HK-2 (cell line): ENCODE measurements at regions not wholly inside any gene's neighbourhood (a gene's known extent, or its start where the extent isn't known, plus 50 kb on each side); places are given as distances from the start of the nearest gene placed in this dataset.
"Not testable (repeated sequence)": the region's sequence is repeated elsewhere in the genome, so short reads cannot be mapped to it uniquely, and the experiment has no call there.

Experiments
- DNase-seq: peaks from one replicate; pipeline ENCODE4 v3.0.0-alpha.2; 2018; ENCODE audit not compliant: unreplicated experiment

DNA sequence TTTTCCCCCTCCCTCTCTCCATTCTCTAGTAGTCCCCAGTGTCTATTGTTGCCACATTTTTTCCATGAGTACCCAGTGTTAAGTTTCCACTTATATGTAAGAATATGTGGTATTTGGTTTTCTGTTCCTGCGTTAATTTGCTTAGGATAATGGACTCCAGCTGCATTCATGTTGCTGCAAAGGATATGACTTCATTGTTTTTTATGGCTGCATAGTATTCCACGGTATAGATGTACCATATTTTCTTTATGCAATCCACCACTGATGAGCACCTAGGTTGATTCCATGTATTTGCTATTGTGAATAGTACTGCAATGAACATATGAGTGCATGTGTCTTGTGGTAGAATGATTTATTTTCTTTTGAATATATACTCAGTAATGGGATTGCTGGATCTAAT lies 77.4 kb upstream of the MEGF10 start:
- no peak for DNase-seq

DNA sequence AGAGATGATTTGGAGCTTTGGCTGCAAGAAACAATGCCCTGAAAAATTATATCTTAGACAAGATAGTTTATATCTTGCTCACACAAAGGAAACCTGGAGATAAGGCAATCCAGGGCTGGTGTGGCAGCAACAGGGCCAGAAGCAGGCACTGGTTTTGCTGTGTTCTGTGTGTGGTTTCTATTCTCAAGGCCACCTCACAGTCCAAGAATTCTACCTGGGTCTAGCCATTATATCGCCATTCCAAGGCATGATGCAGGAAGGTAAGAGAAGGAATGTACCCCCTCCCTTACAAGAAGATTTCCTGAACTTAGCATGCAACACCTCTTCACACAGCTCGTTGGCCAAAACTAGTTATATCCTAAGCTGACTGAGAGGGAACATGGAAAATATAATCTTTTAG lies 74.5 kb upstream of the MEGF10 start:
- DNase-seq: no peak

DNA sequence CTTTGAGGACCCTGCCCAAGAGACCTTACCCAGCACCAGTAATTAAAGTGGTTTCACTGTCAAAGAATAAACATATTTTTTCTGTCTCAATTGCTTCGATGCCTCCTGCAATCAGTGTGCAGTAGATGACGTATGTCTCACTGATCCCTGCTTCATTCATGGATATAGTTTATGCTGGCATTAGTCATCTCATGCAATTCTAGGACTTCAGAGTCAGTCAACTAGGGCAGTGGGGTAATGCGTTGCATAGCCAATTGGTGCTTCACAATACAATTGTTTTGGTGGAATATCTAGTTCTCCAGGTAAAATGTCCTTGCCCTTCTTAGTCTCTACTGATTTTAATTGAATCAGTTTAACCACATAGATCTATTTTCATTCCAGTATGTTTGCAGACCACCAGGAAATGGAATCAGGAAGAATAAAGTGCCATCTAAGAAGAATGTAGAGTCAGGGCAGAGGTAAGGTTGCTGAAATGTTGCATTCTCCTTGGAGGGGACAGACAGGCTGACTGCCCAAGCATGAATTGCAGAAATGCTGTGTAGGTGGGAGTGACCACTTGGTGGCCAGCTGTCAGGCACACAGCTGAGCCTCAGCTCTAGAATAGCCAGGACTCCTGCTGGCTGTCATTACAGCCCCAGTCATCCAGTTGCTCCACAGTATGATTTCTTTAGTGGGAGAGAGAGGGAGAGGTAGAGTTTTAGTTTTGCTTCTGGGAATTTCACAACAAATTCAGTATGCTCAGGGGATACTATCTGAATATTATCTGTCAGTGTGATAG lies 73.5 kb upstream of the MEGF10 start:
- DNase-seq: no peak

DNA sequence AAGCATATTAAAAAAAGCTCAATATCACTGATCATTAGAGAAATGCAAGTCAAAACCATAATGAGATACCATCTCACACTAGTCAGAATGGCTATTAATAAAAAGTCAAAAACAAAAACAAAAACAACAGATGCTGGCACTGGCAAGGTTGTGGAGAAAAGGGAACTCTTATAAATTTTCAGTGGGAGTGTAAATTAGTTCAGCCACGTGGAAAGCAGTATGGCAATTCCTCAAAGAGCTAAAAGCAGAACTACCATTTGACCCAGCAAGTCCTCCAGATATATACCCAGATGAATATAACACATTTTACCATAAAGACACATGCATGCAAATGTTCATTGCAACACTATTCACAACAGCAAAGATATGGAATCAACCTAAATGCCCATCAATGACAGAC lies 68.7 kb upstream of the MEGF10 start:
- DNase-seq: not testable (repeated sequence)

DNA sequence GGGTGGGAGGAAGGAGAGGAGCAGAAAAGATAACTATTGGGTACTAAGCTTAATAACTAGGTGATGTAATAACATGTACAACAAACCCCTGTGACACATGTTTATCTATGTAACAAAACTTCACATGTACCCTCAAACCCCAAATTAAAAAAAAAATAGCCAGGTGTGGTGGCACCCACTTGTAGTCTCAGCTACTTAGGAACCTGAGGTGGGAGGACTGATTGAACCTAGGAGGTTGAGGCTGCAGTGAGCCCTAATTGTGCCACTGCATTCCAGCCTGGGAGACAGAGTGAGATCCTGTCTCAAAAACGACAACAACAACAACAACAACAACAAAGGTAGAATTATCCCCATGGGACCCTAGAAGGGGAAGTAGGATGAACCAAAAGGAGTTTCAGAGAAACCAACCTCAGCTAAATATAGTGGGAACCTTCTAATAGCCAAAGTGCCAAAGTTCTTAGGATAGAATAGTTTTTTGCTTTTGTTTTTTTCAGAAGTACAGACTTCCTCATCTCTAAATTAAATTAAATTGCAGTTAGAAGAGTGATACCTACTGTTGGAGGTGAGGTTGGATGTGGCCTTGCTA lies 67.9 kb upstream of the MEGF10 start:
- DNase-seq: not testable (repeated sequence)

DNA sequence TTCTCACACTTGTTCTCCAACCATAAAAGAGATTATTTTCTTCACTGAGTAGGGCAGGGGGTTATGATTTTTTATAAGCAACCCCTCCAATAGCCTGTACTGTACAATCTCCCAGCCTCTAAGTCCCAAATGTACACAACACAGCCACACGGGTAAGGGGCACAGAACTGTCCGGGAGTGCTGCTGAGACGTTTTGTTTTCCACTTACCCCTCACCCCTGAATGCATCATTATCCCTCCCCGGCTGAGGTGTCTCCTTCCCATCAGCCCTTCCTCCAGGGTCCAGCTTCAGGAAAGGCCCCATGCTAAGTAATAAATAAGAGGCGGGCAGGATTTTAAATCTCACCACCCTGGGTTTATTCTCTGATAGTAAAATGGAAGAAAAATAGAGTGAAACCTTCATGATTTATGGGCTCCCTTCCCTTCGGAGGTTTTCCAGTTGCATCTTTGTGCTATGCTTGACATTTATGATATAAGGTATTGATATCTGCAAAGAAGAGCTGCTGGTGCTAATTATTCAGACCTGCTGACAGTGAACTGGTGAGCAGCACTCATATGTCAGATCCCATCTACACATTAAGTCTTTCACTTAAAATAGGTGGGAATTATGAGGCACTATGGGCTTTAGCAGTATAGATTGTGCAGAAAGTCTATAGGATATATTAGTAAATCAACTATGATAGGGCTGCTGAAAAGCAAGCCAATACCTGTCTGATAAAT lies 67.2 kb upstream of the MEGF10 start:
- no peak for DNase-seq

DNA sequence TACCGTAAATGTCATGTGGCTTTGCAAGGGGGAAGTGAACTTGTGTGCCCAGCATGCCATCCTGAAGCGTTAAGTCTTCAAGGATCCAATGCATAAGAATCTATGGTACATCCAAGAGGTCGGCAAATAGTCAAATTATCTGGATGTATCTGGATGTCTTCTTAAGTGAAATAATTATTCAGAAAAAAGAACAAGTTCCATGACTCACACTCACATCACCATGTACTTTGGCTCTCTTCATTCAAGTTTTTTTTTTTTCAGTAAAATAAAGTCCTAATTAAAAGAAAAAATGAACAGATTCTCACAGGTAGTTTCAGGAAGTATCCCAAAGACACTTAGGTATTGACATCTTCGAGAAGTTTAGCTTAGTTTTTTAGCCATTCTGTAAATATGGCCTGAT lies 62.7 kb upstream of the MEGF10 start:
- DNase-seq: no peak

DNA sequence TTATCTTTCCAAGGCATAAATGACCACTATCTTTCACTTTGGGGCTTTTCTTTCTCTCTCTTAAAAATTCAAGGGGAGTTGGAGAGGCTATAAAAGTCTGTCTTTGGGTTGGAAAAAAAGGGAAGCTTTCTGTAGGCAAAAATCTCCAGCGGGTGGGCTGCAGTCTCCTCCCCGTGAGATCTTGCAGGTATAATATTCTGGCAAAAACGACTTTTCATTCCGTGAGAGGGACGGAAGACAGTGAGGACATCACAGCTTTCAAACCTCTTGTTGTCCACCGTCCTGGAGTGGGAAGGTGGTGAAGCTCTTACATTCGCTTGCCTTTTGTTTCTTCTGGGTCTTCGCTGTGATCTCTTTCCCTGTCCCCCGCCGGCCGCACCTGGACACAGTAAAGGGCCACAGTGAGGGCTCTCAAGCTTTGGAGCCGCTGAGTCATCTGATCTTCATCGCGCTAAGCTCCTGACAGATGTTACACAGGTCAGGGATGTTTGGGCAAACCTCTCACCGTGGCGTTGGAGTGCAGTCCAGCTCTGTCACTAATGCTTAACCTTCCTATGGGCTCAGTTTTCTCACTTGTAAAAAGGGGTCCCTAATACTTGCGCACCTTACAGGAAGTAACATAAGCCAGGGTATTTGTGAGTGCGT lies 61.9 kb upstream of the MEGF10 start:
- DNase-seq: no peak

DNA sequence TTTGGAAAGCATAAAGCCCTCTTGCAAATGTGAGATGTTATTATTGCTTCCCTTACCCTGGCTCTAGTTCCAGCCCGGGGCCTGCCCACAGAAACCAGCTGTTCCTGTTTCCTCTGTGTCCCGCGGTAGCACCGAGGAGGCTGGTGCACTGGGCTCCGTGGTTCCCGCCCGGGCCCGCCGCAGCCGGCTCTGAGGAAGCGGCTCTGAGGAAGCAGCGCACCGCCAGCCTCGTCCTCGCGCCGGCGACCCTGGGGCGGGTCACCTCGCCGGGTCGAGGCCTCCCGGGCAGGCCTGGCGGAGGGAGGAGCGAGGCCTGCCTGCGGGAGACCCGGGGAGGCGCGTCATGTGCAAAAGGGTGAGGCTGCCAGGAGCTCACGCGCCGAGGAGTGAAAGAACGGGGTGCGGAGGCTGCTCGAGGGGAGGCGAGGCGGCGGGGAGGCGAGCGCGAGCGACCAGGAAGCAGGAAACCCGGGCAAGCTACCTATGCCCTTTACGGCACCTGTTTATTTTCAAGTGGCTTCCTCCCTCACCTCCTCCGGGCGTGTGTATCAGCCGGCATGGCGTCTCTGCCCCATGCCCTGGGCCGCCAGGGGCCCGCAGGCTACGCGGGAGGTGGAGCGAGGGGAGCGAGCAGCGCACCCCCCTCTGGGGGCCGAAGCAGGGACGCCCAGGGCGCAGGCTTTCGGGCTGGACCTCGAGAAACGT lies 61.3 kb upstream of the MEGF10 start:
- DNase-seq: no peak

DNA sequence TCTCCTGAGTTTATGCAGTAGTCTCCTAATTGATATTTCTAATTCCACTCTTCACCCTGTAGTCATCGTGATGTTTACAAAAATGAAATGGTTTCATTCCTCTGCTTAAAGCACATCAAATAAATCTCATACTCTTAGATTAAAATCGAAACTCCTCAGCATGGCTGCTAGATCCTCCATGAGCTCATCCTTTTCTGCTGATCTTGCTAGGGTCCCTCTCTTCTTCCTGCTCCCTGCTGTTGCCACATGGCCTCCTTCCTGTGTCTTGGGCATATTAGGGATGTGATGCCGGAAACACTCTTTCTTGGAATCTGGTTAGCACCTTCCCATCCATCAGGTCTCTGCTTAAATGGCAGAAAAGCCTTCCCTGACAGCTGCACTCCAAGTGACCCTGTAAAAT lies 59.5 kb upstream of the MEGF10 start:
- DNase-seq: no peak

DNA sequence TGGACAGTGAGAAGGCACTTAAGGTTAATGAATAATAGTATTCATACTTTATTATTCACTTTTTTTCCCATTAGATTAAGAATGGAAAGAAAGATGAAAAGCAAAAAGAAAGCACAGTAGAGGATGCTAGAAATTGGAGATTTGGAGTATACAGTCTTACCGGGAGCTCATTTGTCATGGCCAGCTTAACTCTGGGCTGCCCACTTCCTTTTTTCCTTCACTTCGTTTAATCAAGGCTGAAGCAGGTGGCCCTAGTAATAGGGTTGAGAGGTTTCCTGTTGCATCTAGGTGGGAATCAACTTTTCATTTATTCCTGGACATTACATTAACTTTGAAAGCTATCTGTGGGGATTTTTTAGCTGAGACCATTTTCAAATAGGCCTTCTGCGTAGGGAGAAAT lies 57.0 kb upstream of the MEGF10 start:
- DNase-seq: no peak

DNA sequence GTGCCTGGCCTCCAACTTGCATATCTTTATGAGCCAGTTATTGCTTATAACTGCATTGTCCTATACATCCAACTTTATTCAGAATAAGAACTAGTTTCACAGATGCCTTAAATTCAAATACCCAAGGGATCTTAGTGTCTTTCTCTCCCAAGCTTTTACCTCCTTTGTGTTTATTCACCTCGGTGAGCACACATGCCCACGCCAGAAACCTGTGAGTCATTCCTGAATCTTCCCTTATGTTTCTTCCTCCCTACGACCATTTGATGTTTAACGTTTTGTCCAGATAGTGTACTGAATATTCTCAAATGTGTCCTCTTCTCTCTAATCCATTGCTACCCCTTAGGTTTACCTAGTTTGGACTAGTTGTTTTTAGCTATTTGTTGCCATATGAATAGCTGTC lies 55.5 kb upstream of the MEGF10 start:
- no peak for DNase-seq

DNA sequence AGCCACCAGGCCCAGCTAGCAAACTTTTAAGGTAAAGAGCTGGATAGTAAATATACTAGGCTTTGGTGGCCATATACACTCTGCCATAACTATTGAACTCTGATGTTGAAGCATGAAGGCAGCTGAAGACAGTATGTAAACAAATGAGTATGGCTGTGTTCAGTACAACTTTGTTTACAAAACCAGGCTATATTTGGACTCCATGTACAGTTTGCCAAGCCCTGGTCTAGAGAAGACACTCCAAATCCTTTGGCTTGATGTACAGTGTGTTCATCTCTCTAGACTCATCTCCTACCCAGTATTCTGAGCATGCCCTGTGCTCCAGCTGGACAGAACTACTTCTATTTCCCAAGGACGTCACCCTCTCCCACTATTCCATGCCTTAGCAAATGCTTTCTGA lies 54.3 kb upstream of the MEGF10 start:
- DNase-seq: no peak
